GM10266 (cell line): ENCODE measurements at regions not wholly inside any gene's neighbourhood (a gene's known extent, or its start where the extent isn't known, plus 50 kb on each side); places are given as distances from the start of the nearest gene placed in this dataset.

Experiments used
- DNase-seq: peaks from one replicate; pipeline ENCODE4 v3.0.0; 2012; ENCODE audit errors: extremely low spot score
- TF ChIP-seq, protein P1 (sequence below): IDR thresholded peaks from 2 replicates; pipeline ENCODE4 v1.5.1; 2012; ENCODE audit warnings: mild to moderate bottlenecking, low read depth; ENCODE audit not compliant: control insufficient read depth, insufficient read depth; ENCODE audit errors: missing control alignments

DNA sequence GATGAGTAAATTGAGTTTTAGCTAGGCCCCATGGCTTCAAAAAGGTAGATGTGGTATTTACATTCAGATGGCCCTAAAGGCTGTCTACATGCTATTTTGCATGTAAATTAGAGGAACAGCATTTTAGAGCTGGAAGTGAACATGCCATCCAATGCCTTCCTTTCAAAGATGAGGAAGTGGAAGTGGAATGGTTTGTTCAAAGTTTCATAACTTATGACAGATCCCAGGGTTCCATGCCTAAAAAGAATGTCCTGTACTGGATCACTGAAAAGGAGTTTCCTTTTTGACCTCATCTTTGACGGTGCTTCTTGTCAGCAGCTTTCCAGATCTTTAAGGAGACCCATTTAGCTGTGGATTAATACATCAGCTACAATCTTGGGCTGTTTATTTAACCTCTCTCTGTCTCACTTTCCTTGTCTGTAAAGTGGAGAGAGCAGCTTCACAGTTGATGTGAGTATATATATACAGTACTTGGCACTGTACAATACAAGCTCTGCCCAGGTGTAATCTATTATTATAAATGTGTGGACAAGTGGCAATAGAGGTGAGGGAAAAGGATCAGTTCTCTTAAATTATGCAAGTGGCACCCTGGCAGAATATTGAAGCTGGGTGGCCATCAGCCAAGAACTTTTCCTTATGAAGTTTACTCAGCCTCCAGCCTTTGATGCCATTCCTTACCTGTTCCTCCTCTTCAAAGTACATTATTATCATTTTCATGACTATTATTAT lies 68.7 kb upstream of the GOLGA8B start:
- TF ChIP-seq, protein P1, sequence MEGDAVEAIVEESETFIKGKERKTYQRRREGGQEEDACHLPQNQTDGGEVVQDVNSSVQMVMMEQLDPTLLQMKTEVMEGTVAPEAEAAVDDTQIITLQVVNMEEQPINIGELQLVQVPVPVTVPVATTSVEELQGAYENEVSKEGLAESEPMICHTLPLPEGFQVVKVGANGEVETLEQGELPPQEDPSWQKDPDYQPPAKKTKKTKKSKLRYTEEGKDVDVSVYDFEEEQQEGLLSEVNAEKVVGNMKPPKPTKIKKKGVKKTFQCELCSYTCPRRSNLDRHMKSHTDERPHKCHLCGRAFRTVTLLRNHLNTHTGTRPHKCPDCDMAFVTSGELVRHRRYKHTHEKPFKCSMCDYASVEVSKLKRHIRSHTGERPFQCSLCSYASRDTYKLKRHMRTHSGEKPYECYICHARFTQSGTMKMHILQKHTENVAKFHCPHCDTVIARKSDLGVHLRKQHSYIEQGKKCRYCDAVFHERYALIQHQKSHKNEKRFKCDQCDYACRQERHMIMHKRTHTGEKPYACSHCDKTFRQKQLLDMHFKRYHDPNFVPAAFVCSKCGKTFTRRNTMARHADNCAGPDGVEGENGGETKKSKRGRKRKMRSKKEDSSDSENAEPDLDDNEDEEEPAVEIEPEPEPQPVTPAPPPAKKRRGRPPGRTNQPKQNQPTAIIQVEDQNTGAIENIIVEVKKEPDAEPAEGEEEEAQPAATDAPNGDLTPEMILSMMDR = no peak
- DNase-seq = no peak

DNA sequence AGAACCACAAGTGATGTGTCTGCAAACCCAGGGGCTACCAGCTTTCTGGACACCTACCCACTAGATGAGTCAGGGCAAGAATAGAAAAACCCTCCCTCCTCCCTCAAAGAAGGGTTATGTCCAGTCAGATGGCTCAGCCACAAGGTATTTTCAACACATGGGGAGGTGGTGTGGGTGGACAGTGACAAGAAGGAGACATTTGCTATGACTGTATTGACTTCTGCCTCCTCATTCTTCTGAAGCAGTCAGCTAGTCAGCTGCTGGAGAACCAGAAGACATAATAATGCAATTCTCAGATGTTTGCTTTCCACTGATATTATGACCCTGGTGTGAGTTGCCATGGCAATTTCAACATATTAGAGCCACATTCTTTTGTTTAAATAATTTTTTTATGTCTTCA lies 66.7 kb upstream of the GOLGA8B start:
- TF ChIP-seq, protein P1 = no peak
- peak; percentile 15 for DNase-seq

DNA sequence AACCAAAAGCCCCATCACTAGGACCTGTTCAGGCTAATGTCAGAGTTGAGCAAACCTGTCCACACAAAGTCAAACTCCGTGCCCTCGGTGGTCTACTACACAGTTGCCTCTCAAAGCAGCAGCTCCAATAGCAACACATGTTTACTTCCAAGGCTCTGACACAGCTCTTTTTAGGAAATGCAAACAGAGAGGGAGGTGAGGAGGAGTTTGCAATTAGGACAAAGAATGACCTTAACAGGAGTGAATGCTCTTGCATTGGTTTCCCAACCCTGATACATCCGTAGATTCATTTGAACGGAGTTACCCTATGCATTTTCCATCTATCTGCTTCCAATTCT lies 64.8 kb upstream of the GOLGA8B start:
- TF ChIP-seq, protein P1 = no peak
- DNase-seq = no peak

DNA sequence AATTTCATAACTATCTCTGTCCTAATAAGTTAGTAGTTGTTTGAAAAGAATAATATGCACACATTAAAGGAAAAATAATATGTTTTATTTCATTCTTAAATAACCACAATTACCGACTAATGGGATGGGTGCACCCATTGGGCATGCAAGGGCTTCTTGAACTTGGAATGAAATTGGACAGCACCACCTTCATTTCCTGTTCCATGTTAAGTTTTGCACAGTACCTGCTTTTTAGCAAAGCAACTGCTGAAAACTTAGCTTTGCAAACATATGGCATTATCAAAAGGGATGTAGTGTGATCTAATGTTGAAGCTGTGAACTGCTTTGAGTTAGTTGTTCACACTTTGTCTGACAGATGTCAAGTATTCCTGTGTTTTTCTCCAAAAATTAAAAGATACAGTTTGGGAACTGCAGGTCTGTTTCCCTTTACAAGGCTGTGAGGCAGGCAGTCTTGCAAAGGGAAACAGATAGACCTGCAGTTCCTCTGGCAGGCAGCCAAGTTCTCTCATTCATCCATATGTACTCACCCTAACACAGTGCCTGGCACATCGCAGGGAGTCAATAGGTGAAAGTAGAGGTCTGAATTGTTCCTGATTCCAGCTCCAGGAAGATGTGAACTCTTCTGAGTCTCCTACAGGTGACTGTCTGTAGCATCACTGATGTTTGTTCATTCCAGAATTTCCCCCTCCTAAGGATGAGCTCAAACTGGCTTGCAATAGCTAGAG lies 64.3 kb upstream of the GOLGA8B start:
- TF ChIP-seq, protein P1 = no peak
- DNase-seq = no peak

DNA sequence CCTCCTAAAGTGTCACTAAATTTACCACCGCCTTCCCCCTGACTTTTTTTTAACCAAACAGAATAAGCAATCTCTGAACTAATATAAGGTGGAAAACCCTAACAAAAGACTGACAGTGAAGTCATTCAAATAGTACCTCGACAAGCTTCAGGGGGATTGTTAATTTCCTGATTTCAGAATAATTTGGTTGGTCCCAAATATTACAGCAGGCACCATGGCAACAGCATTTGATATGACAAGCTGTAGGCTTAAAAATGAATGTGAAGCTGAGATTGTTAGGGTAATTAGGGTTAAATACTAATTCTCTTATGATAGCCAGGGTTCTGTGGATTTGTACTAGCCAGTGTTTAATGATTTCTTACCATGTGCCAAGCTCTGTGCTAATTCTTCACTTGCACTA lies 63.5 kb upstream of the GOLGA8B start:
- TF ChIP-seq, protein P1 = no peak

DNA sequence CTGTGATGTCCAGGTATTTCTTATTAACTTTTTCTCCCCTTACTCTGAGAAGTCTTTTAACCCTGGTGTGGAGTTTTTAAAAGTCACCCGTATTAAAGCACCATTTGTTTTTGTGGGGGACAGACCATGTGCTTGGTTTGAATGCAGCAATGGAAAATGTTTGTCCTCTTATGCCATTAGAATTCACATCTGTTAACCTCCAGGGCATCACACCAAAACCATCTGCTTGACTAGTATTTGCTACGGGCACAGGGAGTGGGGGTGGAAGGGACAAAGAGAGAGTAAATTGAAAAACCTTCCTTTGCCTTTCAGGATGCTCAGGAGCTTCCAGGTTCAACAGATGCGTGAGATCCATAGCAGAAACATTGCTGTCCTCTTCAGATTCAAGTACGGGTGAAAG lies 61.4 kb upstream of the GOLGA8B start:
- DNase-seq = no peak
- TF ChIP-seq, protein P1 = no peak

More for the DNA sequence above, 63.5 kb upstream of the GOLGA8B start:
- DNase-seq = no peak

DNA sequence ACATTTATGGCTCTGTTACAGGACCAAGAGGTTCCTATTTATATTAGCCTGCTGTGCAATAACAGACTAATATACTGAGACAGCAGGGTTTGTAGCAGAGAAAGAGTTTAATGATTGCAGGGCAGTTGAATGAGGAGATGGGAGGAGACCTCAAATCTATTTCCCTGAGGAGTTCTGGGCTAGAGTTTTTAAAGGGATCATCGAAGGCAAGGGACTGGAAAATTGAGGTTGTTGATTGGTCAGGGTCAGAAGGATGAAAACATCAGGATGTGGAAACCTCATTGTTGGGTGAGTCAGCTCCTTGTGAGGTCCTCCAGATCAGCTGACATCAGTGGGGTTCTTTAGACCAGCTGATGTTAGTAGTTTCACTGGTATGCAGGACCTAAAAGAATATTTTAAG lies 60.6 kb upstream of the GOLGA8B start:
- TF ChIP-seq, protein P1 = no peak
- no peak for DNase-seq
